ENCODE measurements at regions not wholly inside any gene's neighbourhood (a gene's known extent, or its start where the extent isn't known, plus 50 kb on each side); places are given as distances from the start of the nearest gene placed in this dataset.
A peak's percentile ranks its signal among the peaks of the same experiment; 100 is the strongest.

DNA sequence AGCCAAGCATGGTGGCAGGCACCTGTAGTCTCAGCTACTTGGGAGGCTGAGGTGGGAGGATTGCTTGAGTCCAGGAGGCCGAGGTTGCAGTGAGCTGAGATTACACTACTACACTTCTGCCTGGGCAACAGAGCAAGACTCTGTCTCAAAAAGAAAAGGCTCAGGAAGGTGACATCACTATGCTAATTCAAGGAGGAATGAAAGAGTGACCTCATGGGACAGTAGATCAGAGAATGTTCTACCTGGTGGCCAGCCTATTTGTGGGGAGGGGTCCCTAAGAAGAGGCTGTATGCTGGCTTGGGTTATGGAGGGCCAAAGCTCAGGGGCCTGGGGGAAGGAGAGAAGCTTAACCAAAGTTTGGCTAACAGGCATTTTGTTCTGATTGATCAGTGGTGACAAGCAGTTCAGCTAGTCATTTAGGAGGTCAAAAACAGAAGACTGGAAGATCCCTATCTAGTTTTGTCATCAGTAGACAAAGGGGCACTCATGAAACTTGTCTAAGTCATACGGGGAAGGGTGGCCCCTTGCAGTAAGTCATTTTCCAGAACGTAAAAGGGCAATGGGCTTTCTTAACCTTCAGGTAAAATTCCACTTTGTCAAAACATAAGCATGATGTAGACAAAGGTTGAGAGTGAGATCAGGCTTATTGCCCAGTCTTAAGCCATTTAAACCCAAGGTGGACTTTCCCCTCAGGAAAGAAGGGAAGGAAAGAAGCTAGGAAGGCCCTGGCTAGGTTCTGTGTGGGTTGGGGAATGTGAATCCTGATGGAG lies 60.8 kb upstream of the EEA1 start:
- no peaks in the 10 kb centered on the region for H3K27me3 ChIP-seq (ENCODE audit: insufficient read depth, low read length)
- no peaks in the 10 kb centered on the region for H3K79me2 ChIP-seq (ENCODE audit: insufficient read depth, low read length)
- TF ChIP-seq CTCF (IDR thresholded peaks at IDR 0.05; ENCODE audit: low read length) (no peak), EZH2 (IDR thresholded peaks at IDR 0.05; ENCODE audit: borderline replicate concordance, low read length) (no peak)
- no peaks in the 10 kb centered on the region for H3F3A ChIP-seq (ENCODE audit: insufficient read depth, low read length)
- H3K4me1 ChIP-seq (ENCODE audit: insufficient read depth, low read length, severe bottlenecking) = peaks cover 44% of the 10 kb centered on the region
- H4K20me1 ChIP-seq (ENCODE audit: insufficient read depth, low read length) = no peaks in the 10 kb centered on the region
- H3K4me2 ChIP-seq (ENCODE audit: low read length) = no peak overlapping the region
- no peak overlapping the region for H2AFZ ChIP-seq (ENCODE audit: low read length)
- H3K9me2 ChIP-seq (ENCODE audit: low read depth, low read length) = no peaks in the 10 kb centered on the region
- H3K9me3 ChIP-seq (ENCODE audit: low read length) = peaks cover 7% of the 10 kb centered on the region; the same call in 1 of the 2 replicates
- no peak overlapping the region for H3K9ac ChIP-seq (ENCODE audit: low read length)
- no peak overlapping the region for H3K4me3 ChIP-seq (ENCODE audit: low read depth, low read length, poor library complexity, severe bottlenecking)
- H3K36me3 ChIP-seq (ENCODE audit: insufficient read depth, low read length) = no peaks in the 10 kb centered on the region
- peak overlapping the region; percentile 1 for H3K27ac ChIP-seq (ENCODE audit: low read depth, low read length, poor library complexity, severe bottlenecking)

DNA sequence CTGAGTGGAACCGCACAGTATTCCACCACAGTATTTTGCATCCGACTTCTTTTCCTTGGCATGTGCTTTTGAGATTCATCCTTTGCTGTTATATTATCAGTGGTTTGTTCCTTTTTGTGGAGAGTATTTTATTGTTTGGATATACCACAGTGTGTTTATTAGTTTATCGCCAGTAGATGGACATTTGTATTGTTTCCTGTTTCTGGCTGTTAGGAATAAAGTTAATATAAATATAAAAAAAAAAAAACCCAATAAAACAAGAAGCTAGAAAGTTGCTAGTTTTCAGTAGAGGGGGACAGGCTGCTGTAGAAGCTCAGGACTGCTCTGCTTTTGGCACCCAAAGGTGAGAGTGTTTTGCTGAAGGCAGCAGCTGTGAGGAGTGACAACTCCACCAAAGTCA lies 62.0 kb upstream of the EEA1 start:
- Histone ChIP-seq H3K9me2 (ENCODE audit: low read depth, low read length) (no peaks in the 10 kb centered on the region), H3K4me3 (ENCODE audit: low read depth, low read length, poor library complexity, severe bottlenecking) (no peak overlapping the region), H2AFZ (ENCODE audit: low read length) (no peak overlapping the region)

DNA sequence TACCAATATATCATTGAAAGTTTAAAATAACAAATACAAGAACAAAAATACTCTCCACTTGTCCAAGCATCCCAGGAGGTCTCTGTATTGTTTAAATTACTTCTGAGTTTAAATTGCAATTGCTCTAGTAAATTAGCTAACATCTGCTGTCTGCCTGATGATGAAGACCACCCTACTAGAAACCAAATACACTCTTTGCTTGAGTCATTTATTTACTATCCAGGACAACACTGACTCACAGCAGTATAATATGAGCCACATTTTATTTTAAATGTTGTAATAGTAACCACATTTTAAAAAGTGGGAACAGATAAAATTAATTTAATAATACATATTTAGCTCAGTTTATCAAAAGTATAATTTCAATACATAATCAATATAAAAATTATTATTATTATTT lies 62.9 kb upstream of the EEA1 start:
- Histone ChIP-seq H3K79me2 (ENCODE audit: insufficient read depth, low read length) (no peaks in the 10 kb centered on the region), H3F3A (ENCODE audit: insufficient read depth, low read length) (no peaks in the 10 kb centered on the region), H3K27ac (ENCODE audit: low read depth, low read length, poor library complexity, severe bottlenecking) (no peak overlapping the region), H3K9ac (ENCODE audit: low read length) (no peak overlapping the region), H3K9me2 (ENCODE audit: low read depth, low read length) (no peaks in the 10 kb centered on the region), H3K4me1 (ENCODE audit: insufficient read depth, low read length, severe bottlenecking) (peaks cover 53% of the 10 kb centered on the region), H4K20me1 (ENCODE audit: insufficient read depth, low read length) (no peaks in the 10 kb centered on the region), H3K4me3 (ENCODE audit: low read depth, low read length, poor library complexity, severe bottlenecking) (no peak overlapping the region), H2AFZ (ENCODE audit: low read length) (no peak overlapping the region), H3K27me3 (ENCODE audit: insufficient read depth, low read length) (no peaks in the 10 kb centered on the region), H3K9me3 (ENCODE audit: low read length) (peaks cover 7% of the 10 kb centered on the region; the same call in 1 of the 2 replicates), H3K4me2 (ENCODE audit: low read length) (no peak overlapping the region), H3K36me3 (ENCODE audit: insufficient read depth, low read length) (no peaks in the 10 kb centered on the region)
- TF ChIP-seq CTCF (IDR thresholded peaks at IDR 0.05; ENCODE audit: low read length) = no peak
- no peak for TF ChIP-seq EZH2 (IDR thresholded peaks at IDR 0.05; ENCODE audit: borderline replicate concordance, low read length)

More for the DNA sequence above, 62.0 kb upstream of the EEA1 start:
- Histone ChIP-seq H4K20me1 (ENCODE audit: insufficient read depth, low read length) (no peaks in the 10 kb centered on the region), H3K4me1 (ENCODE audit: insufficient read depth, low read length, severe bottlenecking) (peaks cover 56% of the 10 kb centered on the region), H3K36me3 (ENCODE audit: insufficient read depth, low read length) (no peaks in the 10 kb centered on the region), H3F3A (ENCODE audit: insufficient read depth, low read length) (no peaks in the 10 kb centered on the region), H3K27me3 (ENCODE audit: insufficient read depth, low read length) (no peaks in the 10 kb centered on the region), H3K9ac (ENCODE audit: low read length) (no peak overlapping the region), H3K9me3 (ENCODE audit: low read length) (peaks cover 7% of the 10 kb centered on the region; the same call in 1 of the 2 replicates), H3K79me2 (ENCODE audit: insufficient read depth, low read length) (no peaks in the 10 kb centered on the region), H3K27ac (ENCODE audit: low read depth, low read length, poor library complexity, severe bottlenecking) (no peak overlapping the region), H3K4me2 (ENCODE audit: low read length) (no peak overlapping the region)
- TF ChIP-seq CTCF (IDR thresholded peaks at IDR 0.05; ENCODE audit: low read length) (no peak), EZH2 (IDR thresholded peaks at IDR 0.05; ENCODE audit: borderline replicate concordance, low read length) (no peak)
